ENCODE measurements at regions not wholly inside any gene's neighbourhood (a gene's known extent, or its start where the extent isn't known, plus 50 kb on each side); places are given as distances from the start of the nearest gene placed in this dataset.

DNA sequence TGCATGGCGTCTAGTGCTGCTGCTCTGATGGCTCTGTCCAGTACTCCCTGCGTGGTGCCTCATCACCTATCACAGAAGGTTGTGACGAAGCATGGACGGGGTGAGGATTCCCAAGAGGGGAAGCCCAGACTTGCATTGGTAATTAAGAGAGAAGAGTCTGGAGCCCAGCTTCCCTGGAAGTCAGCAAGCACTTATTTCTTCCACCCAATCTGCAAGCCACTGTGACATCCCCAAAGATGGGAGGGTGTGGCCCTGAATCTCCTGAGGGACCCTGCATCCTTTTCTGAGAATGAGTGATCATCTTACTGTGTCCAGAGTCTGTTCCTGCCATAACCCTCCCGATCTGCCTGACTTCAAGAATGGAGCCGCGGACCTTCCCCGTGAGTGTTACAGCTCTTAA lies 166.7 kb downstream of the PTPN20 start:
- DNase-seq (ENCODE audit: low read depth in 2 of 2) = no peak

DNA sequence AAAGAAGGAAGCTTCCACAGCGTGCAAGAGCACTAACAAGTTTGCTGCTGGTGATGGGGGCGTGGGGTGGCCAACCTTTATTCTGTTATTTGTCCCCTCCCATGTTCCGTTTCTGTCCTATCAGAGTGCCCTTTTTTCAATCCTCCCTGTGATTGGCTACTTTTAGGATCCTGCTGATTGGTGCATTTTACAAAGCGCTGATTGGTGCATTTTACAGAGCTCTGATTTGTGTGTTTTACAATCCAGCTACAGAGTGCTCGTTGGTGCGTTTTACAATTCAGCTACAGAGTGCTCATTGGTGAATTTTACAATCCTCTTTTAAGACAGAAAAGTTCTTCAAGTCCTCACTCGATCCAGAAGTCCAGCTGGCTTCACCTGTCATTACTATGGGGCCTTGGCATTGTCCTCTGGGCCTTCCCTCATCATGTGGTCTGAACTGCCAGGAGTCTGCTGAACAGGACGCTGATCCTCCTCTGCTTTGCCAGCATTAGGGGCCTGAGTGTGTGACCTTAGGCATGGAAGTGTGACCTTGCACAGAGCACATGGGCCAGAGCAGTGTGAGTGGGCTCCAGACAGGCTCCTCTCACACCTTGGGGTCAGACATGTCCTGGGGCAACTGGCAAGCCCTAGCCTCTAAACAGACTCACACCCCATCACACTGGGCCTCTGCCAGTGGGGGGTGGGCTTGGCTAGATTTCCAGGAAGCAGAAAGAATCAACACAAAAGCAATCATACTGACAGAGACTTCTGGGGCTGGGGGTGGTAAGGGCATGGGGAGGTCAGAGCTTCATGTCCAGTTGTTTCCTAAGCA lies 167.4 kb downstream of the PTPN20 start:
- DNase-seq (ENCODE audit: low read depth in 2 of 2) = no peak

DNA sequence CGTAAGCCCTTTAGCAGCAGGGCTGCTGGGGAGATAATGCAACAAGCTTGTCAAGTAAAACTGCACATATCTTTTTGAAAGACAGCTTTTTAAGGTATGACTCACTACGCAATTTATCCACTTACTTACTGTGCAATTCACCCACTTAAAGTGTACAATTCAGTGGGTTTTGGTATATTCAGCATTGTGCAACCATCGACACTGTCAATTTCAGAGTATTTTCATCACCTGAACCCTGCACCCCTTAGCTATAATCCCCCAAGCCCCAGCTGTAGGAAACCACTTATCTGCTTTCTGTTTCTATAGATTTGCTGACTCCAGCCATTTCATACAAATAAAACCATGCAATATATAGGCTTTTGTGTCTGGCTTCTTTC lies 168.0 kb downstream of the PTPN20 start:
- no peak for DNase-seq (ENCODE audit: low read depth in 2 of 2)

GRCh38 chr10:47081264-47081663 lies 170.0 kb downstream of the PTPN20 start:
- DNase-seq (ENCODE audit: low read depth in 2 of 2) = peak in 1 of 2 donors; percentile 3

DNA sequence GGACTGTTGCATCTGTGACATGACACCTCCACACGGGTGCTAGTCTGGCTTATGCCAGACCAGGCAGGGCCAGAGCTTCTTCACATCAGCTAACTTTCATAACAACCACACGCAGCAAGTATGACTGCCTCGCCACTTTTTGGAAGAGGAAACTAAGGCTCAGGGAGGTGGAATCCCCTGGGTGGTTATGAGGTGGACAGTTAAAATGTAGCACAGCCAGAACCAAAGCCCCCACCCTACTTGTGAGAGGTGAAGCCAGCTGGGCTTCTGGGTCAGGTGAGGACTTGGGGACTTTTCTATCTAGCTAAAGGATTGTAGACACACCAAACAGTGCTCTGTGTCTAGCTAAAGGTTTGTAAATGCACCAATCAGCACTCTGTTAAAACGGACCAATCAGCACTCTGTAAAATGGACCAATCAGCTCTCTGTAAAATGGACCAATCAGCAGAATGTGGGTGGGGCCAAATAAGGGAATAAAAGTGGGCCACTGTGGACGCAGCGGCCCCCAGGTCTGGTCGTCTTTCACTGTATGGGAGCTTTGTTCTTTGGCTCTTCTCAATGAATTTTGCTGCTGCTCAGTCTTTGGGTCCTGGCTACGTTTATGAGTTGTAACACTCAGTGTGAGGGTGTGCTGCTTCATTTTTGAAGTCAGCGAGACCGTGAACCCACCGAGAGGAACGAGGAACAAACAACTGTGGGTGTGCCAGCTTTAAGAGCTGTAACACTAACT lies 171.0 kb downstream of the PTPN20 start:
- DNase-seq (ENCODE audit: low read depth in 2 of 2) = no peak

- DNase-seq (ENCODE audit: low read depth in 2 of 2) = no peak
Observed at GRCh38 chr10:47087667-47088066, 176.4 kb downstream of the PTPN20 start.

- no peak for DNase-seq (ENCODE audit: low read depth in 2 of 2)
Observed at GRCh38 chr10:47088656-47089354, 177.6 kb downstream of the PTPN20 start.

GRCh38 chr10:47090042-47090441 lies 178.8 kb downstream of the PTPN20 start:
- DNase-seq (ENCODE audit: low read depth in 2 of 2) = no peak

GRCh38 chr10:47090903-47091302 lies 179.7 kb downstream of the PTPN20 start:
- no peak for DNase-seq (ENCODE audit: low read depth in 2 of 2)

GRCh38 chr10:47091421-47091820 lies 180.2 kb downstream of the PTPN20 start:
- DNase-seq (ENCODE audit: low read depth in 2 of 2) = no peak

GRCh38 chr10:47092376-47092775 lies 181.1 kb downstream of the PTPN20 start:
- no peak for DNase-seq (ENCODE audit: low read depth in 2 of 2)

- no peak for DNase-seq (ENCODE audit: low read depth in 2 of 2)
Observed at GRCh38 chr10:47092831-47093230, 181.6 kb downstream of the PTPN20 start.

DNA sequence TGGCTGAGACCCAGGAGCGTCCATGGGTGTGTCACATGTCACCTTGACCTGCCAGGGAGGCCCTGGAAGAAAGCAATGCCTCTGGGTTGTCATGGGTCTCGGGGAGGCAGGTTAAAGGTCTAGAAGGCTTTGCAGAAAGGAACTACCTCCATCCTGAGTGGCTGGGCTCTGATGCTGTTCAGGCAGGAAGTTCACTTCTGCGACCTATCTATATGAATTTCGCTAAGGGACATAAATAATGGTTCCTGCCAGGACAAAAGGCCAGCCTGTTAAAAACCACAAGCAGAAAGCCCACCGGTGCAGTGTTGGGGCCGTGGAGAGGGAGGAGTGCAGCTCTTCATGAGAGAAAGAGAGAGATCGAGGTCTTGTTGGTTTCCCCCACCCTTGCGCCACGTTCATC lies 182.9 kb downstream of the PTPN20 start:
- no peak for DNase-seq (ENCODE audit: low read depth in 2 of 2)

DNA sequence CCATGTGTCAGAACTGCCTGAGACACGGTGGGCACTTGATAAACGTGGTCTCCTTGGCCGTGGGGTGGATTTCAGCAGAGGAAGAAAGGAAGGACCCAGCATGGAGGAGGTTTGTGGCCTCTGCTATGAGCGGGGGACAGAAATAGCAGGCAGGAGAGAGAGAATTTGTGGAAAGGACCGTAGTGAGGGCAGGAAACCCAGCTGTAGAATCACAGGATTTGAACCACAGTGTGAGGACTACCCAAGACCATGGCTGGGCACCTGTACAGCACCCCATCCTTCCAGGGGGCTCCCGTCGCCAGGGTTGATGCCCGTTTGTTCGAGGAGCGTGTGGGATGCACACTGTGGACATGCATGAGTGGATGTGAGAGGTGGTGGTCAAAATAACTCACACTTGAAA lies 183.4 kb downstream of the PTPN20 start:
- DNase-seq (ENCODE audit: low read depth in 2 of 2) = no peak

DNA sequence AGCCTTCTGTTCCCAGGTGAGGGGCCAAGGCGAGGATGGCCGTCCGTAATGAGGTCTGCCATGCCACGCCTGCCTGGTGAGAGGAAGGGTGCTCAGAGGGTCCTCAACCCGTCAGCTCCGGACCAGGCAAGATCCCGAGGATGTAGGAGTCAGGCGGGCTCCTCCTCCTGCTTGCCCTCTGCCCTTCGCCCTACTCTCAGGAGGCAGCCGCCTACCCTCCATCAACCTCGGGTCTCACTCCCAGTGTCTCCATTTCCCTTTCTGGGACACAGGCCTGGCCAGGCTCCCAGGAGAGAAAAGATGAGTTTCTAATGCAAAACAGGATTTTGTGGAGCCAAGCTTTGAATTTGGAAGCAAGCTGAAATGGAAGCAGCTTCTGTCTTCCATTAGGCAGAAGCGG lies 184.0 kb downstream of the PTPN20 start:
- no peak for DNase-seq (ENCODE audit: low read depth in 2 of 2)

GRCh38 chr10:47095848-47096612 lies 184.8 kb downstream of the PTPN20 start:
- no peak for DNase-seq (ENCODE audit: low read depth in 2 of 2)

- DNase-seq (ENCODE audit: low read depth in 2 of 2) = no peak
Observed at GRCh38 chr10:47098238-47098637, 187.0 kb downstream of the PTPN20 start.

DNA sequence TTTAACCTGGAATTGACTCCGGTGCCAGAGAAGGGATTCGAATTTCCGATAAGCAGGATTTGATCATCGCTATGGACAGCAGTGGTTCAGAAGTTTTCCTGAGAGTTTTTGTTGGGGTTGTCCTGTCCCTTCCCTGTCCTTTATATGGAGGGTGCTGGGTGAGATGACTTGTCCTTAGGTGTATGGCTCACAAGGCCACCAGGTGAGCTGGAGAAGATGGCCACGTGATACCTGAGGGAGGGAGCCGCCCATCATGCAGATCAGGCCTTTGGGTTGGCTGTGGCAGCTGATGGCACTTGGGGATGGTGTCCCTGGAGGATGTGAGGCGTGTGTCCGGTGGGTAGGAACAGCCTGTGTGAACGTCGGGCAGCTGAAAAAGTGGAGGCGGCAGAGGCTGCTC lies 187.7 kb downstream of the PTPN20 start:
- DNase-seq (ENCODE audit: low read depth in 2 of 2) = no peak

DNA sequence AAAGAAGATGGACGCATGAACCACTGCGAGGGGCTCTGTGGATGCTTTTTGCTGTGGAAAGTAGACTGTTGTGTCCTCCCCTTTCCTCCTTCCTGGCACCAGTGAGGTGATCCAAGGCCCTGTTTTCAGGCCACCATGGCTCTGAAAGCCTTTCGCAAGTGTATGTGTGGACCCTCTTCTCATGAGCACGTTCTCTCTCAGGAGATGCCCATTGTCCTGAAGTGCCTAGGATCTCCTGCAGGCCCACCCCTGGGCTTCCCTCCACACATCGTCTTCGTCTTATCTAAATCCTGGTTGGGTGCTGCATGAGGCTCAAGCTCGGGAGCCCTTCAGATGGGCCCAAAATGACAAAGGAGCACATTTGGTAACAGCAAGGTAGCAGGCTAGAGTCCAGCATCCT lies 188.2 kb downstream of the PTPN20 start:
- DNase-seq (ENCODE audit: low read depth in 2 of 2) = no peak

- DNase-seq (ENCODE audit: low read depth in 2 of 2) = no peak
Observed at GRCh38 chr10:47101196-47101595, 190.0 kb downstream of the PTPN20 start.

GRCh38 chr10:47101807-47102206 lies 190.6 kb downstream of the PTPN20 start:
- no peak for DNase-seq (ENCODE audit: low read depth in 2 of 2)

GRCh38 chr10:47104151-47104605 lies 192.9 kb downstream of the PTPN20 start:
- no peak for DNase-seq (ENCODE audit: low read depth in 2 of 2)
